Upper lobe of left lung (tissue), 6 donors: ENCODE measurements at regions not wholly inside any gene's neighbourhood (a gene's known extent, or its start where the extent isn't known, plus 50 kb on each side); places are given as distances from the start of the nearest gene placed in this dataset.

ENCODE experiments used
- ATAC-seq, 2 donors: fragments of 200-7000 bp; cut with Tn5 transposase; one replicate each; pipeline ENCODE4 v1.9.1; 2022; ENCODE audit warnings: mild to moderate bottlenecking in 2 of 2, moderate library complexity in 2 of 2; ENCODE audit not compliant: low FRiP score in 2 of 2
- DNase-seq, 2 donors: peaks; one replicate each; pipeline ENCODE4 v3.0.0-alpha.2; 2019 to 2020
- H3K27ac ChIP-seq, 4 donors: fragments of 200-600 bp; sonication (generic); one replicate each; pipeline ENCODE4 v1.5.1; 2016 to 2019
- H3K27me3 ChIP-seq, 4 donors: fragments of 200-600 bp; sonication (generic); one replicate each; pipeline ENCODE4 v1.5.1; 2017 to 2019
- H3K36me3 ChIP-seq, 4 donors: fragments of 200-600 bp; sonication (generic); one replicate each; pipeline ENCODE4 v1.5.1; 2016 to 2019
- H3K4me1 ChIP-seq, 4 donors: fragments of 200-600 bp; sonication (generic); one replicate each; pipeline ENCODE4 v1.5.1; 2018 to 2019
- H3K4me3 ChIP-seq, 4 donors: fragments of 200-600 bp; sonication (generic); one replicate each; pipeline ENCODE4 v1.5.1; 2017 to 2019; ENCODE audit warnings: mild to moderate bottlenecking in 2 of 4, moderate library complexity in 1 of 4
- H3K9me3 ChIP-seq, 4 donors: fragments of 200-600 bp; sonication (generic); one replicate each; pipeline ENCODE4 v1.5.1; 2018 to 2019
- EP300 ChIP-seq, 4 donors: sonication (generic); formaldehyde crosslinking; IDR thresholded peaks; one replicate each; pipeline ENCODE4 v1.5.1; 2017; ENCODE audit warnings: antibody characterized with exemption in 4 of 4, control low read depth in 2 of 4
- POLR2A ChIP-seq, 4 donors: fragments of 450-650 bp; IDR thresholded peaks; one replicate each; pipeline ENCODE4 v1.5.1; 2016 to 2017; ENCODE audit warnings: antibody characterized with exemption in 4 of 4, mild to moderate bottlenecking in 2 of 4
- POLR2AphosphoS5 ChIP-seq, 2 donors: sonication (generic); formaldehyde crosslinking; IDR thresholded peaks; one replicate each; pipeline ENCODE4 v1.5.1; 2017; ENCODE audit warnings: antibody characterized with exemption in 2 of 2
- WGBS, 2 donors: methylation state at CpG; one replicate each; pipeline ENCODE4 v1.1.5; 2017 to 2018; 5-methylcytosine and 5-hydroxymethylcytosine counted together
- TF ChIP-seq, protein P1 (sequence below), 6 experiments: fragments of 450-650 bp in 4 of 6; fragments of 200-600 bp in 2 of 6; sonication (generic) in 2 of 6; IDR thresholded peaks; one replicate each; pipeline ENCODE4 v1.5.1; 2016 to 2019; ENCODE audit warnings: antibody characterized with exemption in 6 of 6
- donor health status: DM: no; HTN: no; CAD: no; lungs with moderate emphysema.
- donor health status: DM: no; HTN: yes; CAD: no; lungs with severe emphysema.

- TF ChIP-seq POLR2AphosphoS5 (IDR thresholded peaks at IDR 0.05) (no peak), POLR2A (IDR thresholded peaks at IDR 0.05) (no peak), EP300 (IDR thresholded peaks at IDR 0.05) (no peak)
- TF ChIP-seq, protein P1, sequence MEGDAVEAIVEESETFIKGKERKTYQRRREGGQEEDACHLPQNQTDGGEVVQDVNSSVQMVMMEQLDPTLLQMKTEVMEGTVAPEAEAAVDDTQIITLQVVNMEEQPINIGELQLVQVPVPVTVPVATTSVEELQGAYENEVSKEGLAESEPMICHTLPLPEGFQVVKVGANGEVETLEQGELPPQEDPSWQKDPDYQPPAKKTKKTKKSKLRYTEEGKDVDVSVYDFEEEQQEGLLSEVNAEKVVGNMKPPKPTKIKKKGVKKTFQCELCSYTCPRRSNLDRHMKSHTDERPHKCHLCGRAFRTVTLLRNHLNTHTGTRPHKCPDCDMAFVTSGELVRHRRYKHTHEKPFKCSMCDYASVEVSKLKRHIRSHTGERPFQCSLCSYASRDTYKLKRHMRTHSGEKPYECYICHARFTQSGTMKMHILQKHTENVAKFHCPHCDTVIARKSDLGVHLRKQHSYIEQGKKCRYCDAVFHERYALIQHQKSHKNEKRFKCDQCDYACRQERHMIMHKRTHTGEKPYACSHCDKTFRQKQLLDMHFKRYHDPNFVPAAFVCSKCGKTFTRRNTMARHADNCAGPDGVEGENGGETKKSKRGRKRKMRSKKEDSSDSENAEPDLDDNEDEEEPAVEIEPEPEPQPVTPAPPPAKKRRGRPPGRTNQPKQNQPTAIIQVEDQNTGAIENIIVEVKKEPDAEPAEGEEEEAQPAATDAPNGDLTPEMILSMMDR (IDR thresholded peaks at IDR 0.05), result no peak
- 57 to 67% methylated on average over 18 of the region's 18 CpGs for WGBS, 2 donors
- no peak overlapping the region for H3K27ac ChIP-seq
- peak overlapping the region in 1 of 4 donors; percentile 26 for H3K4me3 ChIP-seq
- peaks cover 5 to 9% (median 7%) of the 10 kb centered on the region in 4 donors for H3K4me1 ChIP-seq
- no peaks in the 10 kb centered on the region for H3K27me3 ChIP-seq
- H3K9me3 ChIP-seq, result no peaks in the 10 kb centered on the region
- DNase-seq (peak in 1 of 2 donors; percentile 9), ATAC-seq (no peak)
- no peaks in the 10 kb centered on the region for H3K36me3 ChIP-seq
These were observed 102.0 kb downstream of the IER5 start for GRCh38 chr1:181190364-181191035.

DNA sequence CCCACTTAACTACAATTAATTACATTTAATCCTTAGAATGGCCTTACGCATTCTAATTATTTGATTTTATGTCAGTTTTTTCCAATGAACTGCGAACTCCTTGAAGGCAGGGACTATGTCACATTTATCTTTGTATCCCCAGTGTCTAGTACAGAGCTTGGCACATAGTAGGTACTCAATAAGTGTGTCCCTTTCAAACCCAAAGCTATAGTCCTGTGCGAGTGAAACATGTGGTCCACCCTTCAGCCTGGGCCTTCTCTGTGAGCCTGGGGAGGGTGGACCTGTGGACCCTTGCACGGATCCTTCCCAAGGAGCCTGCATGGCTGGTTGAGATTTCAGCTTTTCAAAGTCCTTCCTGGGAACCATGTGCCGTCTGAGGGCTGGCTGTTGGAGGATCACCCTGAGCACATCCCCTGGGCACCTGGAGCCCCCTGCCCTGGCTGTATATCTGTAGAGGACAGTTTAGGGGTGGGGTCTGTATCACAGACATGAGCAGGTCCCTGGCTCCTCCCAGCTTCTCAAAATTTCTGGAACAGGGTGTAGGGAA, 103.1 kb downstream of the IER5 start:
- DNase-seq (no peak), ATAC-seq (no peak)
- Histone ChIP-seq H3K4me3 (no peak overlapping the region), H3K36me3 (no peaks in the 10 kb centered on the region), H3K27me3 (no peaks in the 10 kb centered on the region), H3K27ac (no peak overlapping the region), H3K9me3 (no peaks in the 10 kb centered on the region), H3K4me1 (peaks cover 5 to 9% (median 7%) of the 10 kb centered on the region in 4 donors)
- 81 to 91% methylated on average over 5 of the region's 5 CpGs for WGBS, 2 donors
- TF ChIP-seq POLR2AphosphoS5 (IDR thresholded peaks at IDR 0.05) (no peak), EP300 (IDR thresholded peaks at IDR 0.05) (no peak)

- H3K4me1 ChIP-seq, result peaks cover 5 to 9% (median 7%) of the 10 kb centered on the region in 4 donors
These were observed 103.8 kb downstream of the IER5 start for GRCh38 chr1:181192316-181192715.

GRCh38 chr1:181202986-181203555, 114.6 kb downstream of the IER5 start:
- 75 to 85% methylated on average over 6 to 7 of the region's 7 CpGs for WGBS, 2 donors
- TF ChIP-seq, protein P1 (IDR thresholded peaks at IDR 0.05), result no peak
- TF ChIP-seq POLR2A (IDR thresholded peaks at IDR 0.05), result no peak
- no peak for TF ChIP-seq EP300 (IDR thresholded peaks at IDR 0.05)
- TF ChIP-seq POLR2AphosphoS5 (IDR thresholded peaks at IDR 0.05), result no peak
- Histone ChIP-seq H3K4me1 (no peaks in the 10 kb centered on the region), H3K27ac (no peak overlapping the region), H3K4me3 (no peak overlapping the region), H3K36me3 (no peaks in the 10 kb centered on the region), H3K9me3 (peaks cover 0 to 5% (median 0%) of the 10 kb centered on the region in 4 donors), H3K27me3 (no peaks in the 10 kb centered on the region)
- no peak for ATAC-seq
- peak in 1 of 2 donors; percentile 4 for DNase-seq

More at GRCh38 chr1:181192316-181192715, 103.8 kb downstream of the IER5 start:
- Histone ChIP-seq H3K27ac (no peak overlapping the region), H3K4me3 (no peak overlapping the region), H3K36me3 (no peaks in the 10 kb centered on the region), H3K9me3 (no peaks in the 10 kb centered on the region), H3K27me3 (no peaks in the 10 kb centered on the region)
- TF ChIP-seq POLR2A (IDR thresholded peaks at IDR 0.05), result no peak
- no peak for TF ChIP-seq EP300 (IDR thresholded peaks at IDR 0.05)
- no peak for TF ChIP-seq POLR2AphosphoS5 (IDR thresholded peaks at IDR 0.05)
- TF ChIP-seq, protein P1 (IDR thresholded peaks at IDR 0.05), result no peak
- WGBS, 2 donors, result 70 to 84% methylated on average over 4 of the region's 4 CpGs
- ATAC-seq (no peak), DNase-seq (peak in 1 of 2 donors; percentile 2)

DNA sequence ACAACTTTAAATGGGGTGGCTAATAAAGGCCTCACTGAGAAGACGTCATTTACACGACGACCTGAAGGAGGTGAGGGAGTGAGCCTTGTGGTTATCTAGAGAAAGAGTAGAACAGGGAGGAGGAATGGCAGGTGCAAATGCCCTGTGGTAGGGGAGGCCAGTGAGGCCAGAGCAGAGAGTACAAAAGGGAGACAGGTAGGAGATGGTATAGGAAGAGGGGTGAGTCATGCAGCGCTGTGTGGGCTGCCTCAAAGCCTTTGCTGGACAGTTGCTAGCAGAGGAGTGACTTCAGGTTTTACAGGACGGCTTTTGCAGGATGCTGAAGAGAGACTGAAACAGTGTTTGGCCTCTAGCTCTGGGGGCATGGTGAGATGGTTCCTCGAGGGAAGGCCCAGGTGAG, 116.0 kb downstream of the IER5 start:
- no peak for DNase-seq
- Histone ChIP-seq H3K9me3 (peaks cover 0 to 5% (median 0%) of the 10 kb centered on the region in 4 donors), H3K27ac (no peak overlapping the region), H3K4me1 (no peaks in the 10 kb centered on the region), H3K36me3 (no peaks in the 10 kb centered on the region), H3K4me3 (no peak overlapping the region), H3K27me3 (no peaks in the 10 kb centered on the region)
- 74 to 77% methylated on average over 6 of the region's 6 CpGs for WGBS, 2 donors
- TF ChIP-seq, protein P1 (IDR thresholded peaks at IDR 0.05), result no peak
- TF ChIP-seq POLR2A (IDR thresholded peaks at IDR 0.05) (no peak), EP300 (IDR thresholded peaks at IDR 0.05) (no peak), POLR2AphosphoS5 (IDR thresholded peaks at IDR 0.05) (no peak)
- no peak for ATAC-seq
